Kidney tubule cell (primary cell): ENCODE measurements at regions not wholly inside any gene's neighbourhood (a gene's known extent, or its start where the extent isn't known, plus 50 kb on each side); places are given as distances from the start of the nearest gene placed in this dataset.

Source experiments
- DNase-seq: peaks from one replicate; pipeline ENCODE4 v3.0.0-alpha.2; 2018; ENCODE audit warnings: low spot score

- no peak for DNase-seq
Measured at GRCh38 chr13:92938486-92939020, 288.1 kb upstream of the GPC6 start.

- no peak for DNase-seq
Measured at GRCh38 chr13:92941167-92941566, 285.4 kb upstream of the GPC6 start.

GRCh38 chr13:92947770-92948434 lies 278.7 kb upstream of the GPC6 start:
- DNase-seq = peak; percentile 12

- no peak for DNase-seq
Measured at GRCh38 chr13:92950771-92951170, 275.8 kb upstream of the GPC6 start.

- peak; percentile 39 for DNase-seq
Measured at GRCh38 chr13:92951273-92951890, 275.2 kb upstream of the GPC6 start.

- DNase-seq = peak; percentile 25
Measured at GRCh38 chr13:92952161-92952560, 274.4 kb upstream of the GPC6 start.

GRCh38 chr13:92954746-92955145 lies 271.9 kb upstream of the GPC6 start:
- DNase-seq = no peak

- no peak for DNase-seq
Measured at GRCh38 chr13:92959790-92960189, 266.8 kb upstream of the GPC6 start.

- peak; percentile 55 for DNase-seq
Measured at GRCh38 chr13:92963029-92963428, 263.6 kb upstream of the GPC6 start.

- DNase-seq = no peak
Measured at GRCh38 chr13:92966341-92966740, 260.3 kb upstream of the GPC6 start.

- DNase-seq = no peak
Measured at GRCh38 chr13:92966900-92967299, 259.7 kb upstream of the GPC6 start.

GRCh38 chr13:92967923-92968322 lies 258.7 kb upstream of the GPC6 start:
- peak; percentile 7 for DNase-seq

- peak; percentile 31 for DNase-seq
Measured at GRCh38 chr13:92972751-92973150, 253.9 kb upstream of the GPC6 start.

- DNase-seq = no peak
Measured at GRCh38 chr13:92974905-92975429, 251.6 kb upstream of the GPC6 start.

GRCh38 chr13:92976657-92977056 lies 249.9 kb upstream of the GPC6 start:
- DNase-seq = no peak

- DNase-seq = peak; percentile 22
Measured at GRCh38 chr13:92984151-92984550, 242.5 kb upstream of the GPC6 start.

- DNase-seq = peak; percentile 33
Measured at GRCh38 chr13:92989301-92989700, 237.3 kb upstream of the GPC6 start.

GRCh38 chr13:92991692-92992091 lies 234.9 kb upstream of the GPC6 start:
- no peak for DNase-seq

- DNase-seq = peak; percentile 60
Measured at GRCh38 chr13:92994056-92994455, 232.6 kb upstream of the GPC6 start.

- no peak for DNase-seq
Measured at GRCh38 chr13:93001866-93002461, 224.6 kb upstream of the GPC6 start.

GRCh38 chr13:93003531-93003930 lies 223.1 kb upstream of the GPC6 start:
- DNase-seq = no peak

- DNase-seq = peak; percentile 3
Measured at GRCh38 chr13:93004919-93005318, 221.7 kb upstream of the GPC6 start.

GRCh38 chr13:93007928-93008327 lies 218.7 kb upstream of the GPC6 start:
- no peak for DNase-seq
